ENCODE measurements at regions not wholly inside any gene's neighbourhood (a gene's known extent, or its start where the extent isn't known, plus 50 kb on each side); places are given as distances from the start of the nearest gene placed in this dataset.

- ChIA-PET POLR2A (no interaction called here), CTCF (no interaction called here)
- TF ChIP-seq POLR2A (IDR thresholded peaks at IDR 0.05; ENCODE audit: low read depth, low read length) (no peak), JUN (IDR thresholded peaks at IDR 0.05; ENCODE audit: borderline replicate concordance, insufficient read depth, insufficient read length, low read depth) (no peak), GATA2 (IDR thresholded peaks at IDR 0.05; ENCODE audit: insufficient read depth, insufficient read length, low read depth, low read length) (no peak), EZH2 (IDR thresholded peaks at IDR 0.05; ENCODE audit: borderline replicate concordance, low read depth, low read length, severe bottlenecking) (no peak), MAX (IDR thresholded peaks at IDR 0.05; ENCODE audit: insufficient read depth, insufficient read length) (no peak)
- dilution Hi-C loops (cut with MboI; ENCODE audit: extremely low pct_ligation_motif_present, low sequenced_read_pairs) = no loop called here
- intact Hi-C loops (cut with micrococcal nuclease) = no loop called here
- Histone ChIP-seq H3K4me2 (ENCODE audit: insufficient read depth, low read length) (no peak overlapping the region), H3K36me3 (ENCODE audit: control insufficient read depth in 2 of 2, extremely low read depth in 1 of 2, insufficient read depth in 2 of 2, low read length in 2 of 2) (no peaks in the 10 kb centered on the region), H3K79me2 (ENCODE audit: control insufficient read depth, insufficient read depth, low read length) (no peaks in the 10 kb centered on the region), H3K27me3 (ENCODE audit: control insufficient read depth in 2 of 2, insufficient read depth in 2 of 2, low read length in 2 of 2) (no peaks in the 10 kb centered on the region), H3K9me3 (replicated peaks; ENCODE audit: control insufficient read depth, insufficient read depth, low read length) (no peaks in the 10 kb centered on the region), H3K9me1 (replicated peaks; ENCODE audit: control insufficient read depth, extremely low read depth, insufficient read depth, low read length) (no peaks in the 10 kb centered on the region), H3K9ac (replicated peaks; ENCODE audit: extremely low read depth, insufficient read depth, low read length) (no peak overlapping the region), H2AFZ (ENCODE audit: low read depth, low read length) (no peak overlapping the region), H3K4me3 (replicated peaks in 1 of 3; ENCODE audit: insufficient read depth in 1 of 3, low read depth in 1 of 3, low read length in 3 of 3) (no peak overlapping the region), H4K20me1 (replicated peaks; ENCODE audit: control insufficient read depth, extremely low read depth, insufficient read depth, low read length) (no peaks in the 10 kb centered on the region), H3K4me1 (ENCODE audit: control insufficient read depth, extremely low read depth, insufficient read depth, low read length) (no peaks in the 10 kb centered on the region), H3K27ac (ENCODE audit: insufficient read depth, low read depth, low read length) (no peak overlapping the region)
- no TSS peak for BruUV-seq (replicated peaks)
- DNase-seq (ENCODE audit: low read depth, low spot score) (no peak), FAIRE-seq (no peak)
These were observed 871.8 kb upstream of the PABPC4L start for GRCh38 chr4:135073389-135073788.

- no peak for TF ChIP-seq GATA2 (IDR thresholded peaks at IDR 0.05; ENCODE audit: insufficient read depth, insufficient read length, low read depth, low read length)
- TF ChIP-seq FOS (IDR thresholded peaks at IDR 0.05; ENCODE audit: borderline replicate concordance, insufficient read depth, low read length) = no peak
- no peak for TF ChIP-seq MAX (IDR thresholded peaks at IDR 0.05; ENCODE audit: insufficient read depth, insufficient read length)
- TF ChIP-seq EZH2 (IDR thresholded peaks at IDR 0.05; ENCODE audit: borderline replicate concordance, low read depth, low read length, severe bottlenecking) = no peak
- TF ChIP-seq MYC (IDR thresholded peaks at IDR 0.05; ENCODE audit: low read depth, low read length) = no peak
- no peak for TF ChIP-seq POLR2AphosphoS5 (IDR thresholded peaks at IDR 0.05; ENCODE audit: insufficient read depth, low read depth, low read length)
- TF ChIP-seq CTCF (IDR thresholded peaks at IDR 0.05; ENCODE audit: extremely low read depth in 1 of 2, insufficient read depth in 1 of 2, low read depth in 1 of 2, low read length in 2 of 2) = no peak
- no peak for TF ChIP-seq JUN (IDR thresholded peaks at IDR 0.05; ENCODE audit: borderline replicate concordance, insufficient read depth, insufficient read length, low read depth)
- TF ChIP-seq POLR2A (IDR thresholded peaks at IDR 0.05; ENCODE audit: low read depth, low read length) = no peak
- Histone ChIP-seq H3K9me3 (replicated peaks; ENCODE audit: control insufficient read depth, insufficient read depth, low read length) (no peaks in the 10 kb centered on the region), H3K27ac (ENCODE audit: insufficient read depth, low read depth, low read length) (no peak overlapping the region), H2AFZ (ENCODE audit: low read depth, low read length) (no peak overlapping the region), H3K36me3 (ENCODE audit: control insufficient read depth in 2 of 2, extremely low read depth in 1 of 2, insufficient read depth in 2 of 2, low read length in 2 of 2) (no peaks in the 10 kb centered on the region), H3K79me2 (ENCODE audit: control insufficient read depth, insufficient read depth, low read length) (no peaks in the 10 kb centered on the region), H4K20me1 (replicated peaks; ENCODE audit: control insufficient read depth, extremely low read depth, insufficient read depth, low read length) (no peaks in the 10 kb centered on the region), H3K4me3 (replicated peaks in 1 of 3; ENCODE audit: insufficient read depth in 1 of 3, low read depth in 1 of 3, low read length in 3 of 3) (no peak overlapping the region), H3K4me2 (ENCODE audit: insufficient read depth, low read length) (no peak overlapping the region), H3K9me1 (replicated peaks; ENCODE audit: control insufficient read depth, extremely low read depth, insufficient read depth, low read length) (no peaks in the 10 kb centered on the region), H3K4me1 (ENCODE audit: control insufficient read depth, extremely low read depth, insufficient read depth, low read length) (no peaks in the 10 kb centered on the region), H3K27me3 (ENCODE audit: control insufficient read depth in 2 of 2, insufficient read depth in 2 of 2, low read length in 2 of 2) (no peaks in the 10 kb centered on the region), H3K9ac (replicated peaks; ENCODE audit: extremely low read depth, insufficient read depth, low read length) (no peak overlapping the region)
- CTCF ChIA-PET = no interaction called here
- POLR2A ChIA-PET = no interaction called here
- dilution Hi-C loops (cut with MboI; ENCODE audit: extremely low pct_ligation_motif_present, low sequenced_read_pairs) = no loop called here
- FAIRE-seq (no peak), DNase-seq (ENCODE audit: low read depth, low spot score) (no peak)
- intact Hi-C loops (cut with micrococcal nuclease) = no loop called here
- no TSS peak for BruUV-seq (replicated peaks)
These were observed 871.0 kb upstream of the PABPC4L start for GRCh38 chr4:135072553-135072952.
